SK-N-MC (cell line): ENCODE measurements at regions not wholly inside any gene's neighbourhood (a gene's known extent, or its start where the extent isn't known, plus 50 kb on each side); places are given as distances from the start of the nearest gene placed in this dataset.

Experiments
- EZH2 ChIP-seq: fragments of 200-600 bp; sonication (generic); IDR thresholded peaks from one replicate; pipeline ENCODE4 v1.6.1; 2017; ENCODE audit warnings: antibody characterized with exemption
- FOXP2 ChIP-seq: optimal IDR thresholded peaks from 2 replicates; pipeline ENCODE3; 2011; ENCODE audit warnings: mild to moderate bottlenecking, moderate library complexity; ENCODE audit not compliant: insufficient read depth; ENCODE audit errors: extremely low read length, control extremely low read depth
- POLR2AphosphoS5 ChIP-seq: IDR thresholded peaks from 2 replicates; pipeline ENCODE4 v1.6.1; 2012; ENCODE audit warnings: mild to moderate bottlenecking, low read depth, low read length, borderline replicate concordance

DNA sequence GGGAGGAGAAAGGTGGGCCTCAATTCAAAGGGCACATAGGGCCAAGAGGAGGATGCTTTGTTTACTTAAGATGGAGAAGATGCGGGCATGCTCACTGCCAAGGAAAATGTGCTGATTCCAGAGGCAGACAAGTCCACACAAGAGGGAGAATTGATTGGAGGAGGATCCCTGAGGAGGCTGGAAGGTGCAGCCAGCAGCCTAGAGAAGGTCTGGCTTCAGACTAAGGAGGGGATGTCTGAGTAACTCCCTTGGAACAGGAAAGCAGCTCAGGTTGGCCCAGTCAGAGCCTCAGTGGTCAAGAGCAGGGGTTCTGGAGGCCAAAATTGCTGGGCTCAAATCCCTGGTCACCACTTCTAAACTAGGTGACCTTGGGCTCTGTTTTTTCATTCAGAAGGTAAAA, 265.5 kb upstream of the NCKAP5 start:
- TF ChIP-seq POLR2AphosphoS5 (no peak), EZH2 (no peak), FOXP2 (no peak)
